Tibial nerve (tissue), 3 donors: ENCODE measurements at regions not wholly inside any gene's neighbourhood (a gene's known extent, or its start where the extent isn't known, plus 50 kb on each side); places are given as distances from the start of the nearest gene placed in this dataset.

Experiments used
- CTCF ChIP-seq, 5 experiments: fragments of 200-600 bp in 3 of 5; fragments of 450-650 bp in 2 of 5; sonication (generic) in 3 of 5; IDR thresholded peaks; one replicate each; pipeline ENCODE4 v1.5.1; 2016 to 2019; ENCODE audit warnings: antibody characterized with exemption in 5 of 5, mild to moderate bottlenecking in 3 of 5, moderate library complexity in 2 of 5
- POLR2A ChIP-seq, 2 donors: fragments of 450-650 bp; IDR thresholded peaks; one replicate each; pipeline ENCODE4 v1.6.1; 2017; ENCODE audit warnings: antibody characterized with exemption in 2 of 2, mild to moderate bottlenecking in 2 of 2, moderate library complexity in 2 of 2

- TF ChIP-seq CTCF (IDR thresholded peaks at IDR 0.05) (no peak), POLR2A (IDR thresholded peaks at IDR 0.05) (no peak)
Measured at GRCh38 chr10:42477170-42477569, 161.2 kb downstream of the ZNF33B start.
